Suprapubic skin (tissue), 3 donors: ENCODE measurements at regions not wholly inside any gene's neighbourhood (a gene's known extent, or its start where the extent isn't known, plus 50 kb on each side); places are given as distances from the start of the nearest gene placed in this dataset.

Experiments
- POLR2A ChIP-seq, 2 donors: fragments of 450-650 bp; IDR thresholded peaks; one replicate each; pipeline ENCODE4 v1.6.1; 2017; ENCODE audit warnings: antibody characterized with exemption in 2 of 2, mild to moderate bottlenecking in 2 of 2, moderate library complexity in 2 of 2
- TF ChIP-seq, protein P1 (sequence below), 2 donors: fragments of 200-600 bp in 1 of 2; fragments of 450-650 bp in 1 of 2; sonication (generic) in 1 of 2; IDR thresholded peaks; one replicate each; pipeline ENCODE4 v1.5.1; 2016 to 2019; ENCODE audit warnings: antibody characterized with exemption in 2 of 2, mild to moderate bottlenecking in 1 of 2, moderate library complexity in 1 of 2

DNA sequence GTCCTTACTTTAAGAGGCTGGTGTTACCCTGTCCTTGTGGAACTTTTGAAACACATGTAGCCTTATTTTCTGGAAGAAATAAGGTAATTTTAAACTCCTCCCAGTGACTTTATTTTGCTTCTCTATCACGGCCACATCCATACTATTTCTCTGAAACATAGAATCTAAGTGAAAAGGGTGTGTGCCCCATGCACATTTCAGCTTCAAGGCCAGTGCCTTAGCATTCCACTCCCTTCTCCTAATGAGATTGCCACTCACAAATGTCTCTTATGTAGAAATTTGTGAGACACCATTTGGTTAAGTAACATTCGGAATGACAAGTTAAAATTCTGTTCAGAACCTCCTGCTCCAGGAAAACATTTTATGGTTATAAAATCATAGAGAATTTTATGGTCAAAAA is 562.7 kb downstream of the TUSC7 start:
- TF ChIP-seq, protein P1, sequence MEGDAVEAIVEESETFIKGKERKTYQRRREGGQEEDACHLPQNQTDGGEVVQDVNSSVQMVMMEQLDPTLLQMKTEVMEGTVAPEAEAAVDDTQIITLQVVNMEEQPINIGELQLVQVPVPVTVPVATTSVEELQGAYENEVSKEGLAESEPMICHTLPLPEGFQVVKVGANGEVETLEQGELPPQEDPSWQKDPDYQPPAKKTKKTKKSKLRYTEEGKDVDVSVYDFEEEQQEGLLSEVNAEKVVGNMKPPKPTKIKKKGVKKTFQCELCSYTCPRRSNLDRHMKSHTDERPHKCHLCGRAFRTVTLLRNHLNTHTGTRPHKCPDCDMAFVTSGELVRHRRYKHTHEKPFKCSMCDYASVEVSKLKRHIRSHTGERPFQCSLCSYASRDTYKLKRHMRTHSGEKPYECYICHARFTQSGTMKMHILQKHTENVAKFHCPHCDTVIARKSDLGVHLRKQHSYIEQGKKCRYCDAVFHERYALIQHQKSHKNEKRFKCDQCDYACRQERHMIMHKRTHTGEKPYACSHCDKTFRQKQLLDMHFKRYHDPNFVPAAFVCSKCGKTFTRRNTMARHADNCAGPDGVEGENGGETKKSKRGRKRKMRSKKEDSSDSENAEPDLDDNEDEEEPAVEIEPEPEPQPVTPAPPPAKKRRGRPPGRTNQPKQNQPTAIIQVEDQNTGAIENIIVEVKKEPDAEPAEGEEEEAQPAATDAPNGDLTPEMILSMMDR (IDR thresholded peaks at IDR 0.05) = no peak
- no peak for TF ChIP-seq POLR2A (IDR thresholded peaks at IDR 0.05)
